Esophagus mucosa (tissue), 1 donor: ENCODE measurements at regions not wholly inside any gene's neighbourhood (a gene's known extent, or its start where the extent isn't known, plus 50 kb on each side); places are given as distances from the start of the nearest gene placed in this dataset.

Source experiments
- ATAC-seq: fragments of 200-7000 bp; cut with Tn5 transposase; one replicate; pipeline ENCODE4 v1.9.1; 2020
- donor health status: DM: yes; HTN: yes; CAD: no.

- no peak for ATAC-seq
Observed at GRCh38 chr11:32318071-32319055, 117.0 kb downstream of the WT1 start.

DNA sequence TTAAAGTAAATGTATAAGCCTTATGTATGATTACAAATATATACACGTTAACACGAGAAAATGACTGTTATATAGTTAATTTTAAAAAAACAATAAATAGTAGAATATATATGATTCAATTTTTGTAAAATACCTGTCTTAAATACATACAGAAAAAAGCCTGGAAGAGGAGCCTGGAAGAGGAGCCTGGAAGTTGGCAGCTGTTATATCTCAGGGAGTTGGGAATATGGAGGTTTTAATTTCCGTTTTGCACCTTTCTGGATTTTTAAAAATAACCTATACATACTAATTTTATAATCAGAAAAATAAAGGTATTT lies 111.6 kb downstream of the WT1 start:
- no peak for ATAC-seq

DNA sequence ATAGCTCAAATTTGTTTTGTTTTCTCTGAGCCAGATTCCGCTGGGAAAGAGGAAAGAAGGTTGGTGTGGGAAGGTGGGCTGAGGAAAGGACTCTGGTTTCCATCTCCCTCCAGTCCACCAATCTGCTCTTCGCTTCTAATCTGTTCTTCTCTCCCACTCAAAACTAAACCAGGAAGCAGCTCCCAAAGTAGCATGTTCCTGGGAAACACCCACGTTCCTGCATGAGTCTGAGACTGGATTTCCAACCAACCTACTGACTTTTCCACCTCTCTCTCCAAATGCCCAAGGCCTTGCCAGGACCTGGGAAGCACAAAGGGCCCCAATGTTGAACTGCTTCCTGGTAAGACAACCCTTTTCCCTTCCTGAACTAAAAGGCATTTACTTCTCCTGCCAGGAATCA lies 110.2 kb downstream of the WT1 start:
- no peak for ATAC-seq

DNA sequence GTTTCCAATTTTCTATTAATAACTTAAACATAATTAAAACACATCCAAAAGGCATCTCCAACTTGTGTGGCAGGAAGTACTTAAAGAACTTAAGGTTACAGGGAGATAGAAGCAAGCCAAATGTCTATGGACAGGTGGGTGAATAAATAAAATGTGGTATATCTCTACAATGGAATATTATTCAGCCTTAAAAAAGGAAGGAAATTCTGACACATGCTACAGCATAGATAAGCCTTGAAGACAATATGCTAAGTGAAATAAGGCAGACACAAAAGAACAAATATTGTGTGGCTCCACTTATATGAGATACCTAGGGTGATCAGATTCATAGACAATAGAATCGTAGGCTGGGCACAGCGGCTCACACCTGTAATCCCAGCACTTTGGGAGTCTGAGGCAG lies 109.6 kb downstream of the WT1 start:
- no peak for ATAC-seq

GRCh38 chr11:32326522-32326921 lies 108.8 kb downstream of the WT1 start:
- no peak for ATAC-seq

DNA sequence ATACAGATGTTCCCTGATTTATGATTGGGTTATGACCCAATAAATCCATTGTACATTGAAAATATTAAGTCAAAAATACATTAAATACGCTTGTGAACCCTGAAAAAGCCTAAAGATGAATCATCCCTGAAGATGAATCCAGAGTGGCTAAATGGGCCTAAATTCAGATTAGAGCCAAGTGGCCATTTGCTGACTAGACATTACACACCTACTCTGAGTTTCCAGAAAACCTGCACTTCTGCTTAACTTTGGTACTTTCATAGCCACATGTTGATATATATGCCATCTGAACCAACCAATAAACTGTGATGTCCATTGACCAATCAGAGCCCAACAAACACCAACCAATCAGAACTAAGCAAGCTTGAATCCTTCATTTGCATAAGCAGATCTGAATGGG lies 106.9 kb downstream of the WT1 start:
- no peak for ATAC-seq

- no peak for ATAC-seq
Observed at GRCh38 chr11:32331098-32331497, 104.2 kb downstream of the WT1 start.

DNA sequence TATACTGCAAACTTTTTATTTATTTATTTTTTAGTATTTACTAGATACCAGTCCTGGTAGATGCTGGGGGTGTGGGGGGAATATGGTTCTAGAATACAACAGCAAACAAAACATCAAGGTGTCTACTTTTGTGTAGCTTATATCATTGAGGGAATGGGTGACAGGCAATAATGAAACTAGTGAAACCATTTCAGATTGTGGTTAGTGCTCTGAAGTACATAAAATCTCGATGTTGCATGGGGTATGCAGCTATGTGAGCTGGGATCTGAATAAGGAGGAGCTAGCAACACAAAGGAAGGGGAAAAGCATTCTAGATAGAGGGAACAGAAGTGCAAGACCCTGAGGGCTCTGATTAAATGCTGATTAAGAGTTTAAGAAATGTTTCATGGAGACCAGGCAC lies 103.5 kb downstream of the WT1 start:
- no peak for ATAC-seq

DNA sequence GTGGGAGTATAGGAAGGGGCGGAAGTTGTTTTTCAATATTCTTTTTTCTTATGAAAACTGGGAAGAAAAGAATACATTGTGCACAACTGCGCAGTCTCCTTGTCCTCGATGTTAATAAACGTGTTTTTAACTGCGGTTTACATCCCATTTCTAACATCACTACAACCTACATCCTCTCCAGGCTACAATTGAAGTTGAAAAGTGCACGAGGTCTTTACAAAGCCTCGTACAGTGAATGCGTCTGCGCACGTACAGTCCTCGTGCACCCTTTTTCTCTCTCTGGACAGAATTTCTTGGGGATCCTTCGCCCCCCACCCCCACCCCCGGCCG lies 102.4 kb downstream of the WT1 start:
- no peak for ATAC-seq

GRCh38 chr11:32333320-32333991 lies 101.9 kb downstream of the WT1 start:
- peak; percentile 26 for ATAC-seq

- no peak for ATAC-seq
Observed at GRCh38 chr11:32334822-32335221, 100.5 kb downstream of the WT1 start.
